ENCODE measurements at regions not wholly inside any gene's neighbourhood (a gene's known extent, or its start where the extent isn't known, plus 50 kb on each side); places are given as distances from the start of the nearest gene placed in this dataset.

DNA sequence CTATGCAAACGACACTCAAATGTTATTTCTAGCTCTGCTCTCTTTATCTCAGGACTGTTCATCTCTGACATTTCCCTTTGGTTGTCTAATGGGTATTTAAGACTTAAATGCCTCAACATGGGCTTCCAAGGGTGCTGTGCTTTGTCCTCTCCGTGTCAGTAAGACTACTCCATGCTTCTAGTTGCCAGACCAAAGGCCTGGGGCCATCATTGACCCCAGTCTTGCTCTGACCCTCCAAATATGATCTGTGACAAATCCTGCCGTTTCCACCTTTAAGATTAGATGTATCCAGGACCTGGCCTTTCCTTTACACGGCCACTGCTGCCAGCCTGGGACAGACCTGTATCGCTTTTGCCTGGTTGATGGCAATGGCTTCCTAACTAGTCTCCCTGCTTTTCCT lies 126.3 kb upstream of the DYRK2 start:
- ChIA-PET POLR2A (no interaction called here), RAD21 (ENCODE audit: unreplicated experiment) (no interaction called here), CTCF (no interaction called here), SMC1A (ENCODE audit: uncharacterized antibody, unreplicated experiment) (no interaction called here)
- Histone ChIP-seq H3K9ac (ENCODE audit: control insufficient read depth, insufficient read depth, low read length) (no peak overlapping the region), H3K4me2 (ENCODE audit: control insufficient read depth, insufficient read depth) (no peak overlapping the region), H3K27ac (ENCODE audit: control insufficient read depth, insufficient read depth) (no peak overlapping the region), H4K20me1 (ENCODE audit: control insufficient read depth, insufficient read depth) (no peaks in the 10 kb centered on the region), H3K4me1 (ENCODE audit: control insufficient read depth, insufficient read depth, low read length) (no peaks in the 10 kb centered on the region), H3K27me3 (replicated peaks in 1 of 2; ENCODE audit: control insufficient read depth in 2 of 2, insufficient read depth in 2 of 2, low read length in 1 of 2) (no peaks in the 10 kb centered on the region; a peak in 1 of 4 replicates), H3K36me3 (ENCODE audit: control insufficient read depth in 2 of 2, insufficient read depth in 2 of 2, low read length in 1 of 2) (no peaks in the 10 kb centered on the region), H3K9me3 (replicated peaks; ENCODE audit: control insufficient read depth, insufficient read depth, low read length) (no peaks in the 10 kb centered on the region), H3K4me3 (no peak overlapping the region), H2AFZ (ENCODE audit: control insufficient read depth, low read depth, low read length) (no peak overlapping the region), H3K79me2 (ENCODE audit: control insufficient read depth, insufficient read depth, low read length) (no peaks in the 10 kb centered on the region)
- ATAC-seq (no peak), FAIRE-seq (no peak), DNase-seq (ENCODE audit: low read depth, low spot score) (no peak)
- no TSS peak for BruUV-seq (replicated peaks)
- TF ChIP-seq SMAD1 (IDR thresholded peaks at IDR 0.05; ENCODE audit: low read depth, partially characterized antibody) (no peak), STAT3 (IDR thresholded peaks at IDR 0.05; ENCODE audit: low read depth, low read length) (no peak), JUNB (IDR thresholded peaks at IDR 0.05) (no peak), POLR2AphosphoS2 (IDR thresholded peaks at IDR 0.05; ENCODE audit: low read depth, low read length) (no peak), EED (IDR thresholded peaks at IDR 0.05; ENCODE audit: low read depth) (no peak), TARDBP (IDR thresholded peaks at IDR 0.05; ENCODE audit: borderline replicate concordance) (no peak), MEF2A (IDR thresholded peaks at IDR 0.05; ENCODE audit: insufficient read depth, low read depth, low read length) (no peak), HDAC6 (IDR thresholded peaks at IDR 0.05; ENCODE audit: unreplicated experiment) (no peak), CHD2 (IDR thresholded peaks at IDR 0.05; ENCODE audit: borderline replicate concordance, low read depth, low read length) (no peak), SMAD5 (IDR thresholded peaks at IDR 0.05; ENCODE audit: low read depth) (no peak), LARP7 (IDR thresholded peaks at IDR 0.05) (no peak)
- TF ChIP-seq, protein P1, sequence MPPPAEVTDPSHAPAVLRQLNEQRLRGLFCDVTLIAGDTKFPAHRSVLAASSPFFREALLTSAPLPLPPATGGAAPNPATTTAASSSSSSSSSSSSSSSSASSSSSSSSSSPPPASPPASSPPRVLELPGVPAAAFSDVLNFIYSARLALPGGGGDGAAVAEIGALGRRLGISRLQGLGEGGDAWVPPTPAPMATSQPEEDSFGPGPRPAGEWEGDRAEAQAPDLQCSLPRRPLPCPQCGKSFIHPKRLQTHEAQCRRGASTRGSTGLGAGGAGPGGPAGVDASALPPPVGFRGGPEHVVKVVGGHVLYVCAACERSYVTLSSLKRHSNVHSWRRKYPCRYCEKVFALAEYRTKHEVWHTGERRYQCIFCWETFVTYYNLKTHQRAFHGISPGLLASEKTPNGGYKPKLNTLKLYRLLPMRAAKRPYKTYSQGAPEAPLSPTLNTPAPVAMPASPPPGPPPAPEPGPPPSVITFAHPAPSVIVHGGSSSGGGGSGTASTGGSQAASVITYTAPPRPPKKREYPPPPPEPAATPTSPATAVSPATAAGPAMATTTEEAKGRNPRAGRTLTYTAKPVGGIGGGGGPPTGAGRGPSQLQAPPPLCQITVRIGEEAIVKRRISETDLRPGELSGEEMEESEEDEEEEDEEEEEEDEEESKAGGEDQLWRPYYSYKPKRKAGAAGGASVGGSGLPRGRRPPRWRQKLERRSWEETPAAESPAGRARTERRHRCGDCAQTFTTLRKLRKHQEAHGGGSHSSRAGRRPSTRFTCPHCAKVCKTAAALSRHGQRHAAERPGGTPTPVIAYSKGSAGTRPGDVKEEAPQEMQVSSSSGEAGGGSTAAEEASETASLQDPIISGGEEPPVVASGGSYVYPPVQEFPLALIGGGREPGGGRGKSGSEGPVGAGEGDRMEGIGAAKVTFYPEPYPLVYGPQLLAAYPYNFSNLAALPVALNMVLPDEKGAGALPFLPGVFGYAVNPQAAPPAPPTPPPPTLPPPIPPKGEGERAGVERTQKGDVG (CRISPR knock-in tag; IDR thresholded peaks at IDR 0.05), result no peak
- TF ChIP-seq, protein P2, sequence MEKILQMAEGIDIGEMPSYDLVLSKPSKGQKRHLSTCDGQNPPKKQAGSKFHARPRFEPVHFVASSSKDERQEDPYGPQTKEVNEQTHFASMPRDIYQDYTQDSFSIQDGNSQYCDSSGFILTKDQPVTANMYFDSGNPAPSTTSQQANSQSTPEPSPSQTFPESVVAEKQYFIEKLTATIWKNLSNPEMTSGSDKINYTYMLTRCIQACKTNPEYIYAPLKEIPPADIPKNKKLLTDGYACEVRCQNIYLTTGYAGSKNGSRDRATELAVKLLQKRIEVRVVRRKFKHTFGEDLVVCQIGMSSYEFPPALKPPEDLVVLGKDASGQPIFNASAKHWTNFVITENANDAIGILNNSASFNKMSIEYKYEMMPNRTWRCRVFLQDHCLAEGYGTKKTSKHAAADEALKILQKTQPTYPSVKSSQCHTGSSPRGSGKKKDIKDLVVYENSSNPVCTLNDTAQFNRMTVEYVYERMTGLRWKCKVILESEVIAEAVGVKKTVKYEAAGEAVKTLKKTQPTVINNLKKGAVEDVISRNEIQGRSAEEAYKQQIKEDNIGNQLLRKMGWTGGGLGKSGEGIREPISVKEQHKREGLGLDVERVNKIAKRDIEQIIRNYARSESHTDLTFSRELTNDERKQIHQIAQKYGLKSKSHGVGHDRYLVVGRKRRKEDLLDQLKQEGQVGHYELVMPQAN (conservative IDR thresholded peaks at IDR 0.05), result no peak
- TF ChIP-seq, protein P3, sequence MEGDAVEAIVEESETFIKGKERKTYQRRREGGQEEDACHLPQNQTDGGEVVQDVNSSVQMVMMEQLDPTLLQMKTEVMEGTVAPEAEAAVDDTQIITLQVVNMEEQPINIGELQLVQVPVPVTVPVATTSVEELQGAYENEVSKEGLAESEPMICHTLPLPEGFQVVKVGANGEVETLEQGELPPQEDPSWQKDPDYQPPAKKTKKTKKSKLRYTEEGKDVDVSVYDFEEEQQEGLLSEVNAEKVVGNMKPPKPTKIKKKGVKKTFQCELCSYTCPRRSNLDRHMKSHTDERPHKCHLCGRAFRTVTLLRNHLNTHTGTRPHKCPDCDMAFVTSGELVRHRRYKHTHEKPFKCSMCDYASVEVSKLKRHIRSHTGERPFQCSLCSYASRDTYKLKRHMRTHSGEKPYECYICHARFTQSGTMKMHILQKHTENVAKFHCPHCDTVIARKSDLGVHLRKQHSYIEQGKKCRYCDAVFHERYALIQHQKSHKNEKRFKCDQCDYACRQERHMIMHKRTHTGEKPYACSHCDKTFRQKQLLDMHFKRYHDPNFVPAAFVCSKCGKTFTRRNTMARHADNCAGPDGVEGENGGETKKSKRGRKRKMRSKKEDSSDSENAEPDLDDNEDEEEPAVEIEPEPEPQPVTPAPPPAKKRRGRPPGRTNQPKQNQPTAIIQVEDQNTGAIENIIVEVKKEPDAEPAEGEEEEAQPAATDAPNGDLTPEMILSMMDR (IDR thresholded peaks at IDR 0.05 in 2 of 3, conservative IDR thresholded peaks at IDR 0.05 in 1 of 3; ENCODE audit: control insufficient read depth in 2 of 3, extremely low read depth in 1 of 3, insufficient read depth in 1 of 3, low read depth in 3 of 3, low read length in 3 of 3), result no peak
- intact Hi-C loops (cut with micrococcal nuclease; ENCODE audit: unreplicated experiment), result no loop called here
- WGBS (ENCODE audit: insufficient coverage, insufficient replicate concordance, low lambda C conversion rate, missing lambda C conversion rate), result 67% methylated on average over 5 of the region's 5 CpGs
- in situ Hi-C loops (cut with MboI), result no loop called here

All from GM12878 (cell line).